GM19035 (cell line): ENCODE measurements at regions not wholly inside any gene's neighbourhood (a gene's known extent, or its start where the extent isn't known, plus 50 kb on each side); places are given as distances from the start of the nearest gene placed in this dataset.

Experiments
- ATAC-seq: cut with Tn5 transposase; IDR thresholded peaks from one replicate; pipeline ENCODE4 v1.9.1; 2021; ENCODE audit not compliant: unreplicated experiment

DNA sequence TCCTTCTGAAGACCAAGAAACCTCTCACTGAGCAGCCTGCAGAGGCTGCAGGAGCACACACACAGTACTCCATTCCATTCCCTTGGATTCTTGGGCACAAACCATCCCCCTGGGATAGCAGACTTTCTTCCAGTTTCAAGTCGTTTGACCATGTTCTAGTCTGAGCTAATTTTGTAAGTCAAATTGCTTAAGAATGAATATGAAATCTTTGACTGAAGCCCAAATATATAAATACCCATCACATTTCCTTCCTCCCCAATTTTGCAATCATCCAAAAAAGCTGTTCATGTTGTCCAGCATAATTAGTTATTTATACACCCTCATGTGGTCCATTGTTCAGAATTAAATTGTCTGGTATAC lies 231.2 kb upstream of the TPRG1 start:
- ATAC-seq: no peak

DNA sequence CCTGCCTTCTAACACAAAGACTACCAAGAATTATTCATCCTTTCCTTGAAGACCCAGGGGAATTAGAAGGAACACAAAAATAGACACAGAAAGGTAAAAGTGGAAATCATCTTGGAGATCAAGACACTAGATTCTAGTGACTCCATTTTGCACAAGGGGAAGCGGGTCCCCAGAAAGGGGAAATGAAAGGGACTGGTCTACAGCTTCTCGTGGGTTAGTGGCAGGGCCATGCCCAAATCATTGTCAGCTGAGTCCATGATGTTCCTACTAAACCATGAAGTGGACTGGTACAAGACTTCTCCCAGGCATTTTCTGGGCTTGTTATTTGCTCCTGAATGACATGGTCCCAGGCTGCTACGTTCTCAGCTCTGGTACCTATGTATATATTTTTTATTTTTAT lies 230.7 kb upstream of the TPRG1 start:
- no peak for ATAC-seq

DNA sequence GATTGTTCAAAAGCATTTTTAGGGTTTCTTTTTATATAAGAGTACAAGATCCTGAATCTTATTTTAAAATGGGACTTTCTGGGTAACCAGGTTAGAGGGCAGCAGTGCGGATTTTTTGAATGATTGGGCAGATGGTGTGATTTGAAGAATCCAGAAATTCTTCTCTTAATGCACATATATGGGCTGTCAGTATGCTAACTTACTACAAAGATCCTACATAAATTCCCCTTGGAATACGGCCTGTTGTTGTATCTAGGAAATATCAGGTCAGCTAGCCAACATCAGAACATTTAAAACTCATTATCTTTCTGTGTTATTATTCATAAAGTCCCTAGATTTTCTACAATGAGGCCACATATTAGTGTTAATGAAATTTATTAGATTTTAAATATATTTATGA lies 229.6 kb upstream of the TPRG1 start:
- no peak for ATAC-seq

DNA sequence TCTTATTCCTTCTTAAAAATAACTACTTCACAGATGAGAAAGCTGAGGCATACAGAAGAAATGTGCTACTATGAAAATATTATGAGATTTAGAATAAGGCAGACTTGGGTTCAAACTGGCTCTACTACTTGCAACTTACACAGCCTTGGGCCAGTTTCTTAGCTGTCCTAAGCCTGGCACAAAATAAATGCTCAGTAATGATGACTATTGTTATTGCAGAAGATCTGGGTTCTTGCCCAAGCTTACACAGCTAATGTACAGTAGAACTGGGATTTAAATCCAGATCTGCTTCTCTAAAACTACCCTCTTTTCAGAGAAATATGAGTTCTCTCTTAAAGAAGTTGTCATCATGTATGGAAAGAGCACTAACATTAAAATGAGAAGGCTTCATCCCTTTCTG lies 228.2 kb upstream of the TPRG1 start:
- no peak for ATAC-seq

DNA sequence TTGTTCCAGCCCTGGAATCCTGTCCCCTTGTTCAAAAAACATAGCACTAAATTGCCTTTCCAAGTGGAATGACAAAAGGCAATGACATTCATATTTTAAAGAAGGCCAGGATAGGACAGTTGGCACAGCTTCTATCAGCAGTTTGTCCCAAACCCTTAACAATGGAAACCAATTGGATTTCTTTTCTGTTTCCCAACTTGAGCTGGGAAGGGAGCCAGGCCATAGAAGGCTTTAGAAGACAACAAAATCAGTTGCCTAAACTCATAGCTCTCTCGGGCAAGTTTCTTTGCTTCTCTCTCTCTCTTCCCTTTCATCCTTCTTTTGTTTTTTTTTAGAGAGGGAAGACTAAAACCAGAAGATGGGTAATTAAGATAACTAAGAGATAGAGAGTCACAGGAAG lies 227.7 kb upstream of the TPRG1 start:
- ATAC-seq: no peak

DNA sequence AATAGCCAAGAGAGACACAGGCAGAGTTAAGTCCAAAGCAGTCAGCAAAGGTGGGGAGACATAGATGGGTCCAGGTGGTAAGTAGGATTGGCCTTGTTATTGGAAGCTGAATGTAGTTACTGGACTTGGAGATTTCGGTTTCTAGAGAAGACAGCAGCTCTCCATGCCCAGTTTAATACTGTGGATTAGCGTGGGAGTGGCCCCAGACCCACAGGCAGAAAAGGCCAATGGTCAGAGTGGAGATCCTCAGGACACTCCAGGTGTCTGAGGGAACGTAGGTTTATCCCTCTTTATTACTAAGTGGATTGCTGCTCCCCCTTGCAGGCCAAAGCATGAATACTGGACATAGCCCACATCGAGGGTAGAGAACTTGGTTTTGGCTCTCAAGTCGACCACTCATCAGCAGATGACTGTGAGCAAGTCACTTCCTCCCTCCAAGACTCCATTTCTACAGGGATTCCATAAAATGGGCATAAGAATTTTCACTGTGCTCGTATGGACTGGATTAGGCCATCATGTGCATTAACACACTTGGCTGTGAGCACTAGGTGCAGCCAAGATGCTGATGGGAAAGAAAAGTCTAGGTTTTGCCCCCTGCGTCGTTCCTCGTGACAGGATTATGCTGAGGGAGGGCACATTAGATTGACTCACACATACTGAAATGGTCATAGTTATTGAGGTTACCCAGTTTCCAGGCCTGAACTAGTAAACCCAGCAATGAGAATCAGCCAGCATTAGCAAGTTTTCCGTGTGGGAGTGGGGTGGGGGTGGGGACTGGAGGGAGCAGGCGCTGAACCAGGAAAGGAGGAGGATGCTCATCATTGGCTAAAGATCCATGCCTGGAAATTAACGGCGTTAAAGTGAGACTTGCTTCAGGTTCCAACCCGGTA lies 225.2 kb upstream of the TPRG1 start:
- no peak for ATAC-seq

DNA sequence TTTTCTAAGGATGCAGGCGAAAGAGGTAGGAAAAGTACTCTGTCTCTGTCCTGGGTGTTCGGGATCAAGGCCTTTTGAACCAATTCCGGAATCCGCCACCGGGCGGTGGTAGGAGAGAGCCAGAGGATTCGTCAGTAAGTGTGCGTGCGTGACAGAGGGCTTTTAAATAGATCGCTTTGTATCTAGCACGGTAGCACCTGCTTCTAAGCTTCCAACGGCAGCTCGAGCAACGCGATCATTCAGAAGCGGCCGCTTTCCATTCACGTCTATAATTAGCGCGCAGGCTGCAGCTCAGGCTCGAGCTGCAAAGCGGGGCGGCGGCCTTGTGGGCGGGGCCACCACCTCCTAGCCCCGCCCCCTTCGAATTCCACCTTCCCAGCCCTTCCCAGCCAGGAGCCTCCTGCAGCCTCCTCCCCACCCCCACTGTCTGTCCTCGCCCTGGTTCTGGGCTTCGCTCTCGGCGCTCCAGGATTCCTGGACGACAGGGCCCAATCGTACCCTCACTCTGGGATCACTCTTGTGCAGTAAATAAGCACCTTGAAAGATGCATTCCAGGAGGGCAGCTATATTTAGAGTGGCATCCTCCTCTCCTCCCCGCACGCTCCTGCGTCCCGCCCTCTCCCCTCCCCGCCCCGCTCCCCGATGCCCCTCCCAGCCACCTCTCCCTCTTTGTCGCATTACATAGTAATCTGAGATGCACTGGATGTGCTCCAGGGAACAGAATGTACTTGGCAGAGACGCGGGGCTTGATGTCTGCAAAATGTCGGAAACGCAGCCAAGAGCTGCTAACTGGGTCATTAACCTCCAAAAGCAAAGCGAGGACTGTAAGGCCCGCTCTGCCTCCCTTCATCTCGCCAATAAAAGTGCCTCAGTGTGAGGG lies 224.1 kb upstream of the TPRG1 start:
- no peak for ATAC-seq

DNA sequence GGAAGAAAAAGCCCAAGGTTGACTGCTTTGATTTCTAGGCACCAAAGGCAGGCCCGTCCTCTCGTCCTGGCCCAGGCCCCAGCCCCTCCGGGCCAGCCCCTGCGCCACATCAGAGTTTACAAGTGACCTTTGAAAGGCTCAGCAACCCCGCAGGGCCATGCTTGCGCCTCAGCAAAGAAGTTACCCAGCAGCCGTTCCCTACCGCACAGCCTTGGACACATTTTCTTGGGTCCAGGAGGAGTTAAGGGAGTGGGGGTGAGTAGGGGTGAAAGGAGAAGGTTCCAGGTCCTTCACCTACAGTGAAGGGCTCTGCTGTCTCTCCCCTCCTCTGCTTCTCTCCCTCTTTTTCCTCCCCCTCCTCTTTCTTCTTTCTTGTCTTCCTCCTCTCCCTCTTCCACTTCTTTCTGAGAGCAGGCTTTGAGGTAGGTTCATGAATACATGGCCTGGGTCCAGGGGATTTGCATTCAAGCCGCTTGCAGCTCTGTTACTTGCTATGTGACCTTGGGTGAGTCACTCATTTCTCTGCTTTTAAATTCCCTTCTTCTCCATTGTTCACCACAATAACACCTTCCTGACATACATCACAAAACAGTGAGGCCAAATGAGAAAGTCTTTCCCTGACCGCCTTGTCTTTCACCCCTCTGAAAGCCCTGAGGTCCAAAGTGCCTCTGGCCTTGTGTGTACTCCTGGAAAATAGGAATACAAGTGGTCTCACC lies 223.3 kb upstream of the TPRG1 start:
- no peak for ATAC-seq

DNA sequence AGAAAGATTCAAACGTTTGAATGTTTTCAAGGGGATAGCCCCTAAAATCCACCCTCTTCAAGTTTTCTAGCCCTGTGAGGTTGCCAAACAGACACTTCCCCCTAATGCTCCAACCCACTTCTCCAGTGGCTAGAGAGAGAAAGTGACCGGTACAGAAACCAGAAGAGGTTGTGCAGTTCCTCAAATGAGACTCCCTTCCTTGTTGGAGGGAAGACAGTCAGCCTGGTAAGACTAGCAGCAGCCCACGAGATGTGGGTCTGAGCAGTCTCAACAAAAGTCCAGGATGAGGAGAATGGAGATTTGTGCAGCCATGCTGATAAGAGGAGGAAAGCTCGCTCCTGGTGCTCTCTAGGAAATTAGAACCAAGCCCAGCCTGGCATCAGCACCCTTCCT lies 222.8 kb upstream of the TPRG1 start:
- ATAC-seq: no peak

DNA sequence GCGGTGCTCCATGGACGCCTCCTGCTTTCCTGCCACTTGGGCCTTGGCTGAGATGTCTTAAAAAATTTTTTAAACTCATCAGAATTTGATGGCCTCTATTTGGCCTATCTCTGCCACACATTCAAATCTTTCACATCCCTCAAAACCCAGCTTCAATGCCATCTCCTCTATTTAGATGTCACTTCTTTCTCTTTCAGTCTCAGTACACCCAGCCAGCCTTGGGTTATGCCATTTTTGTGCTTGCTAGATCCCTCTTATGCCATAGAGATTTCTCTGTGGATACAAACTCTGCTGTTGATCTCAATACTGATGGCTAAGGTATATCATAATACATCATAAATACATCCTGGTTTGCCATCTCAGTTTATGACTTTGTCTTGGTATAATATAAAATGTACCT lies 222.3 kb upstream of the TPRG1 start:
- no peak for ATAC-seq

DNA sequence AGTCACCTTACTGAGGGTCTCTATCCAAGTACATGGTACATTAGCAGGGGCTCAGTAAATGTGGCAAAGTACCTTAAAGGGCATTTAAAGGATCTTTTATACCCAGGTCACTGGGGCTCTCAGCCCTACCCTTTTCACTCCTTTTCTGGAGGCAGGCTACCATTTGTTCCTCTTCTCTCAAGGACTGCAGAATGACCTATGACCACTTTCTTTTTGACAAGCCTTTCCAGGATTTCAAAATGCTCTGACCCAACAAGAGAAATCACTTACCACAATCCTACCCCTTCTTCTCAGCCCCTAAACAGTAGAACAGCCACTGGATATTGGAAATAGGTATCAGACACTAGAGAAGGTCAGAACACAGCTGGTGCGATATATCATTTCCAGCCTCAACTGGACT lies 221.8 kb upstream of the TPRG1 start:
- ATAC-seq: no peak

DNA sequence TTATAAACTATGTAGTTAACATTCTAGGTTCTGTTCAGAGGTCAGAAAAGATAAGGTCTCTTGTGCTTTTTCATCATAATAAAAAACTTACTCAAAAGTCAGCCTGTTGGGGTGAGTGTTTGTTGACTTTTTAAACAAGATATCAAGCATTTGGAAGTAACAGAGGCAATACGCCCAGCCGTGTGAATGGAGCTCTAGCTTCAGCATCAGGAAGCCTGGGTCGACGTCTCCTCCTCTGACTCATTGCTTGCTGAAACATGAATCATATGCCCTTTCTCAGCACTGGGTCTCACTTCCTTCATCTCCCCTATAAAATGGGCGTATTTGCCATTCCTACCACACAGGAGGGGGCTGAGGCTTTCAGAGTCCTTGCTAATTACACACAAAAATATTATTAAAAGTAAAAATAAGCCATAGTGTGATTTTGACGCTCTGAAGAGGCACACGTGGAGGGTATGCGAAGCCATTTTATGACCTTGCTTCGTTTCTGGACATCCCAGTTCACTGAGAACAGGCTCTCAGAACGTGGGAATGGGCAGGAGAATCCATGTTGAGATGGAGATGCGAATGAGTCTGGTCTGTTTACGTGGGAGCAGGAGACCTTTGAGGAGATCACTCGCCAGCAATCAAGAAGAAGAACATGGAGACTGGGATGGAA lies 220.8 kb upstream of the TPRG1 start:
- no peak for ATAC-seq

DNA sequence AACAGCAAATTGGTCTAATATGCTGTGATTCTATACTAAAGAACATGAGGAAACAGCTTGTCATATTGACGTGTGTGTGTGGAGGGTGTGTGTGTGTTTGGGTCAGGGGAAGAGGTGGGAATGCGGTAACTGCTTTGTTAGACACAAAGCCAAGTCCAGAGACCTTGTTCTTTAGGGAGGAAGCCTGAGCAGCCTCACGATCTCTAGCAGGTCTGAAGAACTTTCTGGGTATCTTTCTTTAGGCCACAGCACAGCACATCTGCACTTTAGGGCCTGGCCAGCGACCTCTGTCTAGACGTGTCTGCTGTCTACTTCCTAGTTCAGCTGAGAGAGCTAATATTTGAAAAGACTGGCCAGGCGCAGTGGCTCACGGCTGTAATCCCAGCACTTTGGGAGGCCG lies 220.0 kb upstream of the TPRG1 start:
- no peak for ATAC-seq

DNA sequence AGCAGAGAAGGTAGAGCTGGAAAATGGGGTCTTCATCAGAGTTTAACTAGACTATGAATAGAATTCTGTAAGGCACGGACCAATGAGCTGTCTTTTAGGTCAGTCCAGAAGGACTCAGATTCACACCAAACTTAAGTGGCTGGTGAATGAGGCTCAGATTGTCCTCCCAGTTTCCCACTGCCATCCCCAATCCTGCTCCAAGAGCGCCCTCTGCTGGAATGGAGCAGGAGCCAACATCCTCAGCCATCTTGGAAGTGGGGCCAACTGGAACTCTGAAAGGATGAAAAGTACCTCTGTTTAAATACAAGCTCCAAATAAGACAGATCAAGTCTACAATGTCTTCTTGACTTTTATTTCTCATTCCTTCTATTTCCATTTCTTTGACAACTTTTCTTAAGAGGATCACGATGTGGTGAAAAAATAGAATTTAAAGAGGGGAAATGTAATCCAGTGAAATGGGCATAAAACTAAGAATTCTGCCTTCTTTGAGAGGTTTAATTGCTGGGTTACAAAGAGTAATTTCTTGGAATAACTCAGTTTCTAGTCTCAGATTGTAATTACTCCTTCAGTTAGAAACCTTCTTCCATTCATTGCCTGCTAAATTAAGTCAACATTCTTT lies 217.1 kb upstream of the TPRG1 start:
- peak; percentile 73 for ATAC-seq

DNA sequence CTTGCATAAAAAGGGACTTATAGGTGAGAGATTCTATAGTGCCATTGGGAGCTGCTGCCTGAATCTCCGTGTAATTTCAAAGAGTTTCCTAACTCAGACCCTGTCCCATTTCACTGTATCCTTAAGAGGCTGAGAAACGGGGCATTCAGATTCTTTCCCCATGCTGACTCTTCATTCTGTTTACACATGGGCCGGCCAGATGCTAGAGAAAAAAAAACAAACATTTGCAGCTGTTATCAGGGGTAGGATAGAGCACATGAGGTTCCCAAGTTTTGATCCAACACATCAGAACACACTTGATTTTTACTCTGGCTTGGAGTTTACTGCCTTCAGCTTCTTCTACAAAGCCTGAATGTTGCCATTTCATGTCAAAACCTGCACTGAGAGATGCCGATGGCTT lies 215.9 kb upstream of the TPRG1 start:
- ATAC-seq: no peak

DNA sequence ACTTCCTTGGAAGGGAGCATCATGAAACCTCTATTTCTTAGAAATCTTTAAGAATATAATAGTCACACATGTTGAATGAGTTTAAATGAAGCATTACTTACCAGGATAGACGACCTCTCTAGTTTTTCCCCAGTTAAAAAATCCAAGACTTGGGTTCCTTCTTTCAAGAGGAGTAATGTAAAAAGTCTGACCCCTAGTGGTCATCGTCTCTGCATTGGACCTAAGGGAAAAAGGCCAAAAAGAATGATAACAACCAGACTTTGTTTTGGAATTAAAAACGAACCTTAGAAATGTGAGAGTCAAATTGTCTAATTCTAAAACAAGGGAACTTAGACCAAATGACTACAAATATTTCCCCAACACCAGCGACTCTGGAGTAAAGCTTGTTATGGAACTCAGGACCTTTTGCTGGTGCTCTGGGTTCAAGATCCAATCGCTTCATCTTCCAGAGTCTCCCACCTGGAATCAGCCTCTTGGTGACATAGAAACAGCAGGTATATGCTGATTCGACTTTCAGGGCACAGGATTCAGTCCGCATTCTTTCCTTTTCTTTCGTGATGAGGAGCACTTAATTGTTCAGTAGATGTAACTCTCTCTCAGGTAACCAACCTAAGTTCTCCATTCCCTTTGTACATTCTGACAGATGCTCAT lies 214.8 kb upstream of the TPRG1 start:
- no peak for ATAC-seq

DNA sequence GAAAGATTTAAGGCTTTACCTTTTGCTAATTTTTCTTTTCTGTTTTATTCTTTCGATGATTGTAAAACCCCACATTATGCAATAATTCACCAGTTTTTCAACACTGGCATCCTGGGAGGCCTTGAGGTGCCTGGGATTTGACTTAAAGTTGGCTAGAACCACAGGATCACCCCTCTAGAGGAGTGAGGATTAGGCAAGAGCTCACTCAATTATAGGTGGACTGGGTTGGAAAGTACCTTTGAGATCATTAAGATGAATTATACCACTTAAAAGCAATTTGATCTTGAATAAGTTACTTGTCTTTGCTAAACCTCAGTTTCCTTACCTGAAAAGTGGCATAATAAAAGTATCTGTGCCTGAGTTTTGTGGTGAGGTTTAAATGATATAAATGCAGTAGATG lies 212.8 kb upstream of the TPRG1 start:
- ATAC-seq: no peak

DNA sequence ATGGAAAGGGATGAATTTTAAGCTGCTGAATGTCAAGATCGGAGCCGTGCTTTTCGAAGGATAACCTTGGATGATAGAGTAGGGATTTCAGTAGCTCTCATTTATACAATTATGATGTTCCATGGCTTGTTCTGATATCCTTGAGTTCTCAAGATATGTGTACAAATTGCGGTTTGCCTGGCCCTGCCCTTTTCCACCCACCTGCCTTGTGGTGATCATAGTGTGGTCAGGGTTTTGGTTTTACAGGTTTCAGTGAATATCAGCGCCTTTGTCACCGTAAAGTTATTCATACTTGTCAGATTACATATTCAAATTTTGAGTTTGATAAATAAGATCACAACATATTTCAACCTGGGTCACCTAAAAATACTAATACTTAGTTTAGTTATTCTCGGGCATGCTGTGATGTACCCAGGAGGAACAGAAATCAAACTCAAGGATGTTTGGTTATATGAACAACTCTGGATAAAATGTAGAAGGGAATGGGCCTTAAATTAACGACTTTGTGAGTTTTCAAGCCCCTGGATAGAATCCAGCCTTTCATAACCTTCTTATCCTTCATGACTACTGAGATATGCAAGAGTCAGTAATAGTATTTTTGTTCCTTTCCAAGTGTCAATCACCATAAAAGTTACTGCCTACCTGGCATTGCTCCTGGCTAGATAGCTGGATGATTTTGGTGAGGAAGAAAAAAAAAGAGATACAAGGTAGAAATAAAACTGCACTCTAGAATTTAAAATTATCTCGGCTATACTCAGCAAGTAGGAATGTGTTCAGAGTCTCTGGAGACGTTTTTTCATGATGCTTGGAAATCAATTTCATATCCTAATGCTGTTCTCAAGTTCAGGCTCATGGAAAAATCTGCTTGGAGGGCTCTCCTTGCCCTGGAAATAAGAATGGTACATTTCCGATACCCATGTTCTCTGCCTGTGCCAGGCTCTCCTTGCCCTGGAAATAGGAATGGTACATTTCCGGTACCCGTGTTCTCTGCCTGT lies 209.2 kb upstream of the TPRG1 start:
- no peak for ATAC-seq

DNA sequence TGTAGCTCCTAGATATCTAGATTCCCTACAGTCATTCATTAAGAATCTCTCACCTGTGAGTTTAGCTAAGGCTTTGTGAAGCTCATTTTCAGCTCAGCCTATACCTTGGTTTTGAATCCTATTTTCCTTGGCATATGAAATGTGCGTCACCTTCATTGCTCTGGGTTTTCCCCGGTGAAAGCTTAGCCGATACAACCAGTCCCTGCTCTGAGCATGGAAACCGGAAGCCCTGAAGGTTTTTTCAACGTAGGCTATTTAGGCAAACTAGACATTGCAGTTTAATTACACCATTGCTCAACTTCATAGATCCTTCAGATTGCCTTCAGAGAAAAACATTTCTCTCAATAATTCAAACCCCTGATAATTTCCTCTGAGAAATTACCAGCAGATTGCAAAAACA lies 206.8 kb upstream of the TPRG1 start:
- no peak for ATAC-seq
